GM23338 (cell line): ENCODE measurements at regions not wholly inside any gene's neighbourhood (a gene's known extent, or its start where the extent isn't known, plus 50 kb on each side); places are given as distances from the start of the nearest gene placed in this dataset.

Experiments
- ATAC-seq: fragments of 200-7000 bp; cut with Tn5 transposase; 3 replicates; pipeline ENCODE4 v1.9.1; 2020
- DNase-seq: peaks from one replicate; pipeline ENCODE4 v3.0.0-alpha.2; 2015; ENCODE audit warnings: low spot score
- H2AFZ ChIP-seq: fragments of 200-600 bp; sonication (generic); 2 replicates; pipeline ENCODE4 v1.8.0; 2016; ENCODE audit warnings: antibody characterized with exemption, mild to moderate bottlenecking, moderate library complexity
- H3F3A ChIP-seq: fragments of 200-600 bp; sonication (generic); replicated peaks from 2 replicates; pipeline ENCODE4 v1.8.0; 2017; ENCODE audit warnings: antibody characterized with exemption, mixed run types, low read depth
- H3K27ac ChIP-seq: fragments of 200-600 bp; sonication (generic); 2 replicates; pipeline ENCODE4 v1.6.1; 2016; ENCODE audit warnings: low read depth
- H3K27me3 ChIP-seq: fragments of 200-600 bp; sonication (generic); 2 replicates; pipeline ENCODE4 v1.8.0; 2016; ENCODE audit warnings: mild to moderate bottlenecking, mixed run types, moderate library complexity; ENCODE audit not compliant: insufficient read depth
- H3K36me3 ChIP-seq: fragments of 200-600 bp; sonication (generic); 2 replicates; pipeline ENCODE4 v1.8.0; 2016; ENCODE audit warnings: mild to moderate bottlenecking; ENCODE audit not compliant: insufficient read depth
- H3K4me1 ChIP-seq: fragments of 200-600 bp; sonication (generic); 2 replicates; pipeline ENCODE4 v1.8.0; 2016; ENCODE audit warnings: mild to moderate bottlenecking, moderate library complexity; ENCODE audit not compliant: insufficient read depth
- H3K4me2 ChIP-seq: fragments of 200-600 bp; sonication (generic); 2 replicates; pipeline ENCODE4 v1.7.1; 2017; ENCODE audit warnings: mixed run types
- H3K4me3 ChIP-seq: fragments of 200-600 bp; sonication (generic); 2 replicates; pipeline ENCODE4 v1.6.1; 2016; ENCODE audit warnings: mixed run types
- H3K79me2 ChIP-seq: fragments of 200-600 bp; sonication (generic); replicated peaks from 2 replicates; pipeline ENCODE4 v1.8.0; 2017; ENCODE audit warnings: mild to moderate bottlenecking; ENCODE audit not compliant: insufficient read depth
- H3K9me2 ChIP-seq: fragments of 200-600 bp; sonication (generic); 2 replicates; pipeline ENCODE4 v1.8.0; 2017; ENCODE audit not compliant: insufficient read depth
- H4K20me1 ChIP-seq: fragments of 200-600 bp; sonication (generic); replicated peaks from 2 replicates; pipeline ENCODE4 v1.8.0; 2017; ENCODE audit warnings: mild to moderate bottlenecking; ENCODE audit not compliant: insufficient read depth
- H3K27ac Mint-ChIP-seq: 2 replicates; pipeline ENCODE4 v1.8.0; 2020; ENCODE audit warnings: inconsistent platforms, mild to moderate bottlenecking, moderate library complexity, mixed read lengths
- H3K27me3 Mint-ChIP-seq: 3 replicates; pipeline ENCODE4 v1.8.0; 2022; ENCODE audit warnings: low read depth, mild to moderate bottlenecking, moderate library complexity, mixed read lengths, inconsistent platforms; ENCODE audit not compliant: insufficient read depth, poor library complexity
- H3K36me3 Mint-ChIP-seq: 3 replicates; pipeline ENCODE4 v1.8.0; 2021; ENCODE audit warnings: low read depth, mild to moderate bottlenecking, inconsistent platforms, moderate library complexity, mixed read lengths
- H3K4me1 Mint-ChIP-seq: 3 replicates; pipeline ENCODE4 v1.8.0; 2020; ENCODE audit warnings: mild to moderate bottlenecking, inconsistent platforms, mixed read lengths
- H3K4me3 Mint-ChIP-seq: 3 replicates; pipeline ENCODE4 v1.8.0; 2021; ENCODE audit warnings: moderate library complexity, mild to moderate bottlenecking, inconsistent platforms, mixed read lengths
- H3K9me3 Mint-ChIP-seq: 3 replicates; pipeline ENCODE4 v1.8.0; 2020; ENCODE audit warnings: moderate library complexity, mild to moderate bottlenecking, inconsistent platforms, mixed read lengths
- CREB1 ChIP-seq: fragments of 250-450 bp; sonication (Bioruptor Pico); IDR thresholded peaks from 2 replicates; pipeline ENCODE4 v1.5.0; 2020; ENCODE audit warnings: low read depth, mild to moderate bottlenecking, moderate library complexity
- EZH2 ChIP-seq: fragments of 200-600 bp; sonication (generic); IDR thresholded peaks from one replicate; pipeline ENCODE4 v1.8.0; 2017; ENCODE audit warnings: antibody characterized with exemption, mild to moderate bottlenecking, low read depth; ENCODE audit not compliant: unreplicated experiment
- EZH2phosphoT487 ChIP-seq: fragments of 200-600 bp; sonication (generic); IDR thresholded peaks from one replicate; pipeline ENCODE4 v1.8.1; 2018; ENCODE audit warnings: antibody characterized with exemption; ENCODE audit not compliant: unreplicated experiment
- JUNB ChIP-seq: IDR thresholded peaks from one replicate; pipeline ENCODE4 v1.6.1; 2016; ENCODE audit warnings: antibody characterized with exemption; ENCODE audit not compliant: unreplicated experiment
- NANOG ChIP-seq: IDR thresholded peaks from 2 replicates; pipeline ENCODE4 v1.6.1; 2016; ENCODE audit warnings: antibody characterized with exemption, borderline replicate concordance
- POLR2AphosphoS5 ChIP-seq: IDR thresholded peaks from 2 replicates; pipeline ENCODE4 v1.6.1; 2016; ENCODE audit warnings: antibody characterized with exemption, low read depth
- STAT1 ChIP-seq: IDR thresholded peaks from one replicate; pipeline ENCODE4 v1.6.1; 2016; ENCODE audit warnings: antibody characterized with exemption; ENCODE audit not compliant: unreplicated experiment
- ZNF114 ChIP-seq: fragments of 250-450 bp; sonication (Bioruptor Pico); IDR thresholded peaks from 2 replicates; pipeline ENCODE4 v1.5.0; 2020; ENCODE audit warnings: mild to moderate bottlenecking, moderate library complexity
- ZNF331 ChIP-seq: fragments of 250-450 bp; sonication (Bioruptor Pico); IDR thresholded peaks from 2 replicates; pipeline ENCODE4 v1.5.0; 2020; ENCODE audit warnings: low read depth, mild to moderate bottlenecking, moderate library complexity
- TF ChIP-seq, protein P1 (sequence below): fragments of 250-450 bp; sonication (Bioruptor Pico); IDR thresholded peaks from 2 replicates; pipeline ENCODE4 v1.5.0; 2020; ENCODE audit warnings: mild to moderate bottlenecking, moderate library complexity
- TF ChIP-seq, protein P2 (sequence below): IDR thresholded peaks from 2 replicates; pipeline ENCODE4 v1.6.1; 2016; ENCODE audit warnings: antibody characterized with exemption
- TF ChIP-seq, protein P3 (sequence below): IDR thresholded peaks from one replicate; pipeline ENCODE4 v1.6.1; 2018; ENCODE audit warnings: antibody characterized with exemption; ENCODE audit not compliant: unreplicated experiment
- TF ChIP-seq, protein P4 (sequence below), 2 experiments: fragments of 200-600 bp in 1 of 2; sonication (generic) in 1 of 2; conservative IDR thresholded peaks; 2 replicates each; pipeline versions ENCODE4 v1.5.1 to v1.6.1; 2016 to 2017; ENCODE audit warnings: antibody characterized with exemption in 2 of 2, low read depth in 2 of 2, mild to moderate bottlenecking in 2 of 2, moderate library complexity in 1 of 2

DNA sequence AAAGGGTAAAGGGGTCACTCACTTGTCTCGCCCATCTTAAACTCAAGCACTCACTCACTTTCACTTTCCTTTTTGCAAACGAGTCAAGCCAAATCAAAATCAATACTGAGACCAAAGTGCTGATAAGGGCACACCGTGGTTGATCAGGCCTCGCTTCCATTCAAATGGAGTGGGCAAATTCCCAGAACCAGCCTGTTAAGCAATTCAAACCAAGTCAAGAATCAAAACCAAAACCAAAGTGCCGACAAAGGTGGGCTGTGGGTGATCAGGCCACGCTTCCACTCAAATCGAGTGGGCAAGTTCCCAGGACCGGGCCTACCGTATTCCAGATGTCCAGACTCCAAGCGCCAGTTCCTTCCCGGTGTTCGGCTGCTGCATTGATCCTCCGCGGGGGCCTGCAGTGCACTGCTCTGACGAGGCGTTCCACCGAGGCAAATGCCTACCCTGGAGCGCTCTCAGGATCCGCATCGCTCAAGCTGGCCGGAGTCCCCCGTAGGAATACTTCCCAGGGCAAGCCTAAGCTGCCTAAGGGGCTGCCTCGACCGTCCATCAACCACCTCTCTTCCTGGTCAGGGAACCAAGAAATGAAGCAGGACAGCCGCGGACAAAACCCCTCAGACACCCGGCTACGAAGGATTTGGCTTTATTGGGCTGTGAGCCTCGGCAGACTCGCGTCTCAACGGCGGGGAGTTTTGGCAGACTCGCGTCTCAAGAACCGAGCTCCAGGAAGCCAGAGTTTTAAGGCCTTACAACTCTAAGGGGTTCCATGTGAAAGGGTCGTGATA is 89.9 kb upstream of the SLC1A4 start:
- Histone ChIP-seq H3K4me3 (no peak overlapping the region), H3F3A (no peaks in the 10 kb centered on the region), H2AFZ (peak overlapping the region; percentile 73; the same call in 1 of the 2 replicates), H3K4me2 (no peak overlapping the region), H3K27ac (no peak overlapping the region), H3K4me1 (no peaks in the 10 kb centered on the region), H3K36me3 (no peaks in the 10 kb centered on the region), H3K27me3 (no peaks in the 10 kb centered on the region), H3K9me2 (no peaks in the 10 kb centered on the region), H4K20me1 (no peaks in the 10 kb centered on the region), H3K79me2 (no peaks in the 10 kb centered on the region)
- Mint-ChIP-seq H3K4me1 (peaks cover 15% of the 10 kb centered on the region), H3K27me3 (peaks cover 2% of the 10 kb centered on the region), H3K4me3 (no peak overlapping the region), H3K9me3 (no peaks in the 10 kb centered on the region), H3K36me3 (no peaks in the 10 kb centered on the region), H3K27ac (no peak overlapping the region)
- TF ChIP-seq JUNB (no peak), POLR2AphosphoS5 (no peak), NANOG (no peak), CREB1 (CRISPR knock-in tag) (no peak), STAT1 (no peak), ZNF114 (CRISPR knock-in tag) (no peak), EZH2 (no peak), EZH2phosphoT487 (no peak), ZNF331 (CRISPR knock-in tag) (no peak)
- TF ChIP-seq, protein P1, sequence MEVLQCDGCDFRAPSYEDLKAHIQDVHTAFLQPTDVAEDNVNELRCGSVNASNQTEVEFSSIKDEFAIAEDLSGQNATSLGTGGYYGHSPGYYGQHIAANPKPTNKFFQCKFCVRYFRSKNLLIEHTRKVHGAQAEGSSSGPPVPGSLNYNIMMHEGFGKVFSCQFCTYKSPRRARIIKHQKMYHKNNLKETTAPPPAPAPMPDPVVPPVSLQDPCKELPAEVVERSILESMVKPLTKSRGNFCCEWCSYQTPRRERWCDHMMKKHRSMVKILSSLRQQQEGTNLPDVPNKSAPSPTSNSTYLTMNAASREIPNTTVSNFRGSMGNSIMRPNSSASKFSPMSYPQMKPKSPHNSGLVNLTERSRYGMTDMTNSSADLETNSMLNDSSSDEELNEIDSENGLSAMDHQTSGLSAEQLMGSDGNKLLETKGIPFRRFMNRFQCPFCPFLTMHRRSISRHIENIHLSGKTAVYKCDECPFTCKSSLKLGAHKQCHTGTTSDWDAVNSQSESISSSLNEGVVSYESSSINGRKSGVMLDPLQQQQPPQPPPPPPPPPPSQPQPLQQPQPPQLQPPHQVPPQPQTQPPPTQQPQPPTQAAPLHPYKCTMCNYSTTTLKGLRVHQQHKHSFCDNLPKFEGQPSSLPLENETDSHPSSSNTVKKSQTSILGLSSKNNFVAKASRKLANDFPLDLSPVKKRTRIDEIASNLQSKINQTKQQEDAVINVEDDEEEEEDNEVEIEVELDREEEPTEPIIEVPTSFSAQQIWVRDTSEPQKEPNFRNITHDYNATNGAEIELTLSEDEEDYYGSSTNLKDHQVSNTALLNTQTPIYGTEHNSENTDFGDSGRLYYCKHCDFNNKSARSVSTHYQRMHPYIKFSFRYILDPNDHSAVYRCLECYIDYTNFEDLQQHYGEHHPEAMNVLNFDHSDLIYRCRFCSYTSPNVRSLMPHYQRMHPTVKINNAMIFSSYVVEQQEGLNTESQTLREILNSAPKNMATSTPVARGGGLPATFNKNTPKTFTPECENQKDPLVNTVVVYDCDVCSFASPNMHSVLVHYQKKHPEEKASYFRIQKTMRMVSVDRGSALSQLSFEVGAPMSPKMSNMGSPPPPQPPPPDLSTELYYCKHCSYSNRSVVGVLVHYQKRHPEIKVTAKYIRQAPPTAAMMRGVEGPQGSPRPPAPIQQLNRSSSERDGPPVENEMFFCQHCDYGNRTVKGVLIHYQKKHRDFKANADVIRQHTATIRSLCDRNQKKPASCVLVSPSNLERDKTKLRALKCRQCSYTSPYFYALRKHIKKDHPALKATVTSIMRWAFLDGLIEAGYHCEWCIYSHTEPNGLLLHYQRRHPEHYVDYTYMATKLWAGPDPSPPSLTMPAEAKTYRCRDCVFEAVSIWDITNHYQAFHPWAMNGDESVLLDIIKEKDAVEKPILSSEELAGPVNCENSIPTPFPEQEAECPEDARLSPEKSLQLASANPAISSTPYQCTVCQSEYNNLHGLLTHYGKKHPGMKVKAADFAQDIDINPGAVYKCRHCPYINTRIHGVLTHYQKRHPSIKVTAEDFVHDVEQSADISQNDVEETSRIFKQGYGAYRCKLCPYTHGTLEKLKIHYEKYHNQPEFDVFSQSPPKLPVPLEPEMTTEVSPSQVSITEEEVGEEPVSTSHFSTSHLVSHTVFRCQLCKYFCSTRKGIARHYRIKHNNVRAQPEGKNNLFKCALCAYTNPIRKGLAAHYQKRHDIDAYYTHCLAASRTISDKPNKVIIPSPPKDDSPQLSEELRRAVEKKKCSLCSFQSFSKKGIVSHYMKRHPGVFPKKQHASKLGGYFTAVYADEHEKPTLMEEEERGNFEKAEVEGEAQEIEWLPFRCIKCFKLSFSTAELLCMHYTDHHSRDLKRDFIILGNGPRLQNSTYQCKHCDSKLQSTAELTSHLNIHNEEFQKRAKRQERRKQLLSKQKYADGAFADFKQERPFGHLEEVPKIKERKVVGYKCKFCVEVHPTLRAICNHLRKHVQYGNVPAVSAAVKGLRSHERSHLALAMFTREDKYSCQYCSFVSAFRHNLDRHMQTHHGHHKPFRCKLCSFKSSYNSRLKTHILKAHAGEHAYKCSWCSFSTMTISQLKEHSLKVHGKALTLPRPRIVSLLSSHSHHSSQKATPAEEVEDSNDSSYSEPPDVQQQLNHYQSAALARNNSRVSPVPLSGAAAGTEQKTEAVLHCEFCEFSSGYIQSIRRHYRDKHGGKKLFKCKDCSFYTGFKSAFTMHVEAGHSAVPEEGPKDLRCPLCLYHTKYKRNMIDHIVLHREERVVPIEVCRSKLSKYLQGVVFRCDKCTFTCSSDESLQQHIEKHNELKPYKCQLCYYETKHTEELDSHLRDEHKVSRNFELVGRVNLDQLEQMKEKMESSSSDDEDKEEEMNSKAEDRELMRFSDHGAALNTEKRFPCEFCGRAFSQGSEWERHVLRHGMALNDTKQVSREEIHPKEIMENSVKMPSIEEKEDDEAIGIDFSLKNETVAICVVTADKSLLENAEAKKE (CRISPR knock-in tag), result no peak
- TF ChIP-seq, protein P2, sequence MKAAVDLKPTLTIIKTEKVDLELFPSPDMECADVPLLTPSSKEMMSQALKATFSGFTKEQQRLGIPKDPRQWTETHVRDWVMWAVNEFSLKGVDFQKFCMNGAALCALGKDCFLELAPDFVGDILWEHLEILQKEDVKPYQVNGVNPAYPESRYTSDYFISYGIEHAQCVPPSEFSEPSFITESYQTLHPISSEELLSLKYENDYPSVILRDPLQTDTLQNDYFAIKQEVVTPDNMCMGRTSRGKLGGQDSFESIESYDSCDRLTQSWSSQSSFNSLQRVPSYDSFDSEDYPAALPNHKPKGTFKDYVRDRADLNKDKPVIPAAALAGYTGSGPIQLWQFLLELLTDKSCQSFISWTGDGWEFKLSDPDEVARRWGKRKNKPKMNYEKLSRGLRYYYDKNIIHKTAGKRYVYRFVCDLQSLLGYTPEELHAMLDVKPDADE, result no peak
- TF ChIP-seq, protein P3, sequence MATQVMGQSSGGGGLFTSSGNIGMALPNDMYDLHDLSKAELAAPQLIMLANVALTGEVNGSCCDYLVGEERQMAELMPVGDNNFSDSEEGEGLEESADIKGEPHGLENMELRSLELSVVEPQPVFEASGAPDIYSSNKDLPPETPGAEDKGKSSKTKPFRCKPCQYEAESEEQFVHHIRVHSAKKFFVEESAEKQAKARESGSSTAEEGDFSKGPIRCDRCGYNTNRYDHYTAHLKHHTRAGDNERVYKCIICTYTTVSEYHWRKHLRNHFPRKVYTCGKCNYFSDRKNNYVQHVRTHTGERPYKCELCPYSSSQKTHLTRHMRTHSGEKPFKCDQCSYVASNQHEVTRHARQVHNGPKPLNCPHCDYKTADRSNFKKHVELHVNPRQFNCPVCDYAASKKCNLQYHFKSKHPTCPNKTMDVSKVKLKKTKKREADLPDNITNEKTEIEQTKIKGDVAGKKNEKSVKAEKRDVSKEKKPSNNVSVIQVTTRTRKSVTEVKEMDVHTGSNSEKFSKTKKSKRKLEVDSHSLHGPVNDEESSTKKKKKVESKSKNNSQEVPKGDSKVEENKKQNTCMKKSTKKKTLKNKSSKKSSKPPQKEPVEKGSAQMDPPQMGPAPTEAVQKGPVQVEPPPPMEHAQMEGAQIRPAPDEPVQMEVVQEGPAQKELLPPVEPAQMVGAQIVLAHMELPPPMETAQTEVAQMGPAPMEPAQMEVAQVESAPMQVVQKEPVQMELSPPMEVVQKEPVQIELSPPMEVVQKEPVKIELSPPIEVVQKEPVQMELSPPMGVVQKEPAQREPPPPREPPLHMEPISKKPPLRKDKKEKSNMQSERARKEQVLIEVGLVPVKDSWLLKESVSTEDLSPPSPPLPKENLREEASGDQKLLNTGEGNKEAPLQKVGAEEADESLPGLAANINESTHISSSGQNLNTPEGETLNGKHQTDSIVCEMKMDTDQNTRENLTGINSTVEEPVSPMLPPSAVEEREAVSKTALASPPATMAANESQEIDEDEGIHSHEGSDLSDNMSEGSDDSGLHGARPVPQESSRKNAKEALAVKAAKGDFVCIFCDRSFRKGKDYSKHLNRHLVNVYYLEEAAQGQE, result no peak
- TF ChIP-seq, protein P4, sequence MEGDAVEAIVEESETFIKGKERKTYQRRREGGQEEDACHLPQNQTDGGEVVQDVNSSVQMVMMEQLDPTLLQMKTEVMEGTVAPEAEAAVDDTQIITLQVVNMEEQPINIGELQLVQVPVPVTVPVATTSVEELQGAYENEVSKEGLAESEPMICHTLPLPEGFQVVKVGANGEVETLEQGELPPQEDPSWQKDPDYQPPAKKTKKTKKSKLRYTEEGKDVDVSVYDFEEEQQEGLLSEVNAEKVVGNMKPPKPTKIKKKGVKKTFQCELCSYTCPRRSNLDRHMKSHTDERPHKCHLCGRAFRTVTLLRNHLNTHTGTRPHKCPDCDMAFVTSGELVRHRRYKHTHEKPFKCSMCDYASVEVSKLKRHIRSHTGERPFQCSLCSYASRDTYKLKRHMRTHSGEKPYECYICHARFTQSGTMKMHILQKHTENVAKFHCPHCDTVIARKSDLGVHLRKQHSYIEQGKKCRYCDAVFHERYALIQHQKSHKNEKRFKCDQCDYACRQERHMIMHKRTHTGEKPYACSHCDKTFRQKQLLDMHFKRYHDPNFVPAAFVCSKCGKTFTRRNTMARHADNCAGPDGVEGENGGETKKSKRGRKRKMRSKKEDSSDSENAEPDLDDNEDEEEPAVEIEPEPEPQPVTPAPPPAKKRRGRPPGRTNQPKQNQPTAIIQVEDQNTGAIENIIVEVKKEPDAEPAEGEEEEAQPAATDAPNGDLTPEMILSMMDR (conservative IDR thresholded peaks at IDR 0.05; ENCODE audit: low read depth in 2 of 2), result no peak
- no peak for ATAC-seq
- DNase-seq, result no peak
